Activated T-cell treated with anti-CD3 and anti-CD28 coated beads, Interleukin-2, amount 50 U/mL, for 72 hours (primary cell): ENCODE measurements at regions not wholly inside any gene's neighbourhood (a gene's known extent, or its start where the extent isn't known, plus 50 kb on each side); places are given as distances from the start of the nearest gene placed in this dataset.

Source experiments
- ATAC-seq, 2 donors: fragments of 150-1000 bp; cut with Tn5 transposase; replicated peaks in 1 of 2; 2 replicates each; pipeline ENCODE4 v1.10.0; 2021; ENCODE audit warnings: moderate library complexity in 2 of 2, mild to moderate bottlenecking in 1 of 2
- DNase-seq, 2 donors: peaks; one replicate each; pipeline ENCODE4 v3.0.0; 2021 to 2022; ENCODE audit warnings: mixed read lengths in 1 of 2
- H3K27ac Mint-ChIP-seq: one replicate; pipeline ENCODE4 v1.8.0; 2022; ENCODE audit warnings: mild to moderate bottlenecking, moderate library complexity, mixed read lengths
- H3K27me3 Mint-ChIP-seq: one replicate; pipeline ENCODE4 v1.8.0; 2022; ENCODE audit warnings: low read depth, mixed read lengths
- H3K36me3 Mint-ChIP-seq, 2 donors: one replicate each; pipeline ENCODE4 v1.8.0; 2022; ENCODE audit warnings: mixed read lengths in 2 of 2, mild to moderate bottlenecking in 1 of 2; ENCODE audit not compliant: insufficient read depth in 2 of 2
- H3K4me1 Mint-ChIP-seq: one replicate; pipeline ENCODE4 v1.8.0; 2022; ENCODE audit warnings: low read depth, mixed read lengths
- H3K4me3 Mint-ChIP-seq, 2 donors: one replicate each; pipeline ENCODE4 v1.8.0; 2022; ENCODE audit warnings: mild to moderate bottlenecking in 2 of 2, mixed read lengths in 2 of 2, moderate library complexity in 2 of 2
- H3K9me3 Mint-ChIP-seq, 2 donors: one replicate each; pipeline ENCODE4 v1.8.0; 2022; ENCODE audit warnings: mixed read lengths in 2 of 2

DNA sequence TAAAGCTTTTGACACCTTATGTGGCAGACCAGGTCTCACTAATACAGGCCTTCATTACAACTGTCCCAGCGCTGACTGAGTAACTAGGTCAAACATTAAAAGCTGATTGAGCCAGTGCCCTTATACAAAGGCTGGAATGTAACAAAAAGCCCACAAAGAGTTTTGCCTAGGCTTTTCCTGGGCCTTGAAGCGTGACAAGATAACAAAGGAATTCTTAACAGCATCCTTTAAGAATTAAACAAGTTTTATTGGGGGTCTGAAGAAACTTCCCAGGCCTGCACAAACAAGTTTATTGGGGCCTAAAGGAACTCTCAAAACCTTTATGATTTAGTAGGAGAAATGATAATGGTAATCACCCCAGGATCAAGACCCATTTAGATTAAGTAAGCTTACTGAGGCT, 267.6 kb upstream of the FAM83B start:
- no peak overlapping the region for H3K27ac Mint-ChIP-seq
- no peak for ATAC-seq
- H3K27me3 Mint-ChIP-seq = no peaks in the 10 kb centered on the region
- peaks cover 0 to 7% of the 10 kb centered on the region in 2 donors for H3K9me3 Mint-ChIP-seq
- DNase-seq = no peak
- H3K36me3 Mint-ChIP-seq = no peaks in the 10 kb centered on the region
- H3K4me3 Mint-ChIP-seq = no peak overlapping the region
- H3K4me1 Mint-ChIP-seq = no peaks in the 10 kb centered on the region

GRCh38 chr6:54586251-54586650, 260.3 kb upstream of the FAM83B start:
- no peak overlapping the region for H3K27ac Mint-ChIP-seq
- no peak for ATAC-seq
- peaks cover 4 to 10% of the 10 kb centered on the region in 2 donors for H3K9me3 Mint-ChIP-seq
- no peaks in the 10 kb centered on the region for H3K36me3 Mint-ChIP-seq
- no peak for DNase-seq
- no peaks in the 10 kb centered on the region for H3K4me1 Mint-ChIP-seq
- H3K4me3 Mint-ChIP-seq = no peak overlapping the region
- no peaks in the 10 kb centered on the region for H3K27me3 Mint-ChIP-seq

GRCh38 chr6:54587277-54587676, 259.3 kb upstream of the FAM83B start:
- no peaks in the 10 kb centered on the region for H3K36me3 Mint-ChIP-seq
- no peak for ATAC-seq
- H3K27me3 Mint-ChIP-seq = no peaks in the 10 kb centered on the region
- H3K4me1 Mint-ChIP-seq = no peaks in the 10 kb centered on the region
- no peak overlapping the region for H3K4me3 Mint-ChIP-seq
- peaks cover 5 to 9% of the 10 kb centered on the region in 2 donors for H3K9me3 Mint-ChIP-seq
- no peak for DNase-seq
- no peak overlapping the region for H3K27ac Mint-ChIP-seq

GRCh38 chr6:54588176-54588575, 258.4 kb upstream of the FAM83B start:
- Mint-ChIP-seq H3K27me3 (no peaks in the 10 kb centered on the region), H3K4me1 (no peaks in the 10 kb centered on the region), H3K9me3 (peaks cover 5 to 6% of the 10 kb centered on the region in 2 donors), H3K4me3 (no peak overlapping the region), H3K27ac (no peak overlapping the region), H3K36me3 (no peaks in the 10 kb centered on the region)
- DNase-seq (no peak), ATAC-seq (no peak)

DNA sequence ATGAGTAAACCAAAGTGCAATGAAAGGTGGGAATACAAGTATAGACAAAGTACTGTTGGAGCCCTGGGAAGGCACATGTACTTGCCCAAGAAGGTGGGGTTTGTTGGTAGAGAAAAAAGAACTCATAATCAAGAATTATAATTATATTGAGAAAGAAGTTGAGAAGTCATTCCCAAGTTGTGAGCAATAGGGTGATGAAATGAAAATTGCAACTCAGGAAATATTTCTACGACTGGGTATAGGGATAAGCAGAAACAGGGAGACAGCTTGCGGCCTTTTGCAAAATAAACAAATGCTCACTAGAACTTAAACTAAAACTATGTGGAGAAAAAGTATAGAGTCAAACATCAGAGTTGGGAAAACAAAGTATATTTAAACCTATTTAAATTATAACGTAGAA, 250.7 kb upstream of the FAM83B start:
- DNase-seq = no peak

DNA sequence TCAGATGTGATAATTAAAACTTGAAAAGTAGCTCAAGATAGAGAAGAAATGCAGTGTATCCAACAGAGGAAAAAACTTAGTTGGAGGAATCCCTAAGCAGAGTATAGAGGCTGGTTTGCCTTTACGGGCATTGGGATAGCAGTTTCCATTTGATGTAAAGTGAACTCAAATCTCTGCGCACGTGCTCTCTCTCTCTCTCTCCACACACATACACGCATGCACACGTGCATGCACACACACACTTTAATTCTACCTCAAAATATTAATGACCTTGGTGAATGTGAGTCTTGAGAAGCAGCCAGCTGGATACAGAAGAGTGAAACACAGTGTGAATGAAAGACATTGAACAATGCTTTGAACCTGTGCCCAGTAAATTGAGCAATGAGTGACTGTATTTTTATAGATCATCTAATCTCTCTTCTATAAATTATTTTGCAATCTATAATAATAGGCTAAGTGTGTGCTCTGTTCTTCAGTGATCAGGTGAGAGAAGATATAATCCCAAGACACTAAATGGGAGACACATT, 247.7 kb upstream of the FAM83B start:
- no peak for ATAC-seq
- Mint-ChIP-seq H3K36me3 (no peaks in the 10 kb centered on the region), H3K27ac (no peak overlapping the region), H3K9me3 (peaks cover 0 to 2% of the 10 kb centered on the region in 2 donors), H3K27me3 (no peaks in the 10 kb centered on the region), H3K4me1 (no peaks in the 10 kb centered on the region), H3K4me3 (no peak overlapping the region)
- no peak for DNase-seq

More for the DNA sequence above, 250.7 kb upstream of the FAM83B start:
- Mint-ChIP-seq H3K36me3 (no peaks in the 10 kb centered on the region), H3K27ac (no peak overlapping the region), H3K4me3 (no peak overlapping the region), H3K27me3 (no peaks in the 10 kb centered on the region), H3K4me1 (no peaks in the 10 kb centered on the region), H3K9me3 (peaks cover 2 to 4% of the 10 kb centered on the region in 2 donors)
- ATAC-seq = no peak

DNA sequence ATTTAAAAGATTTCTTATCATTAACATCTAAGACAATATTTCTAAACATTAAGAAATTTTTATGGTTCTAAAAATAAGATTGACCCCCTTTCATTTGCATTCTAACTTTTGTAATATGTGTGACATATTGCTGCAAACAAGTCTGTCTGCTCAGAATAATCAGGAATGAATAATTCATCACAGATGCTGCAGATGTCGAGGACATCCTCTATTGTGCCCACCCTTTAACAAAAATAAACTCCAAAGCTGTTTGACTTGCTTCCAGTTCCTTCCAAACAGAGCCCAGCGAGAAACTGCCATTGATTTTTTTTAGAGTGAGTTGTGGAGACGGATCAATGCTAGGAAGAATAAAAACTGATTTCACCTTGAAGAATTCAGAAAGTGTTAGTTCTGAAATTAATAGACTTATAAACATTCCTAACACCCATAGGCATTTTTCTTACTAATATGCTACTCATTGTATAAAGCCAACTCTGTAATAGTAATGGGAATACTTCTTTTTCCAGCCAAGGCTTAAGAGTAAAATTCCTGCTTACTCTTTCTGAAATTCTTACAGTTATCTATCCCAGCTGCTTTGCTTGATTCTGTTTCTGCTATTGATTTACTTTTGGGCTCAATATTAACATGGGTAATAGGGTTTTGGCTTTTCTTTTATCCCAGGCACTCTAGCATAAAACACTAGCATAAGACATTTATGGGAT, 244.8 kb upstream of the FAM83B start:
- no peak for DNase-seq
- H3K27ac Mint-ChIP-seq = no peak overlapping the region
- no peaks in the 10 kb centered on the region for H3K27me3 Mint-ChIP-seq
- no peaks in the 10 kb centered on the region for H3K4me1 Mint-ChIP-seq
- H3K9me3 Mint-ChIP-seq = peaks cover 3 to 6% of the 10 kb centered on the region in 2 donors
- no peaks in the 10 kb centered on the region for H3K36me3 Mint-ChIP-seq
- no peak for ATAC-seq
- no peak overlapping the region for H3K4me3 Mint-ChIP-seq

- Mint-ChIP-seq H3K4me3 (no peak overlapping the region), H3K9me3 (peaks cover 3 to 4% of the 10 kb centered on the region in 2 donors), H3K27ac (no peak overlapping the region), H3K27me3 (no peaks in the 10 kb centered on the region), H3K36me3 (no peaks in the 10 kb centered on the region), H3K4me1 (no peaks in the 10 kb centered on the region)
- no peak for ATAC-seq
- DNase-seq = no peak
Measured at GRCh38 chr6:54602591-54602990, 244.0 kb upstream of the FAM83B start.

- no peaks in the 10 kb centered on the region for H3K36me3 Mint-ChIP-seq
- peaks cover 6 to 7% of the 10 kb centered on the region in 2 donors for H3K9me3 Mint-ChIP-seq
- no peak for ATAC-seq
- DNase-seq = no peak
- H3K4me1 Mint-ChIP-seq = no peaks in the 10 kb centered on the region
- H3K27ac Mint-ChIP-seq = no peak overlapping the region
- H3K27me3 Mint-ChIP-seq = no peaks in the 10 kb centered on the region
- H3K4me3 Mint-ChIP-seq = no peak overlapping the region
Measured at GRCh38 chr6:54609981-54610380, 236.6 kb upstream of the FAM83B start.

DNA sequence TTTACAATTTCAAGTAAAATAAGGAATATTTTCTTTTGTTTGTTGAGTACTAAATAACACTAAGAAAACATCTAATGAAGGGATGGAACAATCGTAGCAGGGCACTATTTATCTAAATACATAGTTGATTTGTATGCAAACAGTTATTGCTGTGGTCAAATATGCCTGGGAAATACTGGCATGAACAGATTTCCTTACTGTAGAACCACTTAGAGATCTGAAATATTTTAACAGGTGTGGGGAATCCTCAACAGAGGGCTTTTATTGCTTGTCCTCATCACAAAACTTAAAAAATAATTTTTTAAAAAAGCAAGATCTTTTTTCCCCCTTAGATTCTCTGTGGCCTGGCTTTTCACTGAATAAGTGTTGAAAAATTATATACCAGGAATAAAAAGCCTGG, 233.0 kb upstream of the FAM83B start:
- Mint-ChIP-seq H3K9me3 (peaks cover 8% of the 10 kb centered on the region in 2 donors), H3K27ac (no peak overlapping the region), H3K4me3 (no peak overlapping the region), H3K36me3 (peaks cover 0 to 2% of the 10 kb centered on the region in 2 donors), H3K4me1 (no peaks in the 10 kb centered on the region), H3K27me3 (no peaks in the 10 kb centered on the region)
- ATAC-seq (no peak), DNase-seq (no peak)

GRCh38 chr6:54614499-54615195, 231.9 kb upstream of the FAM83B start:
- no peaks in the 10 kb centered on the region for H3K4me1 Mint-ChIP-seq
- no peaks in the 10 kb centered on the region for H3K27me3 Mint-ChIP-seq
- DNase-seq (no peak), ATAC-seq (no peak)
- no peak overlapping the region for H3K4me3 Mint-ChIP-seq
- no peak overlapping the region for H3K27ac Mint-ChIP-seq
- H3K36me3 Mint-ChIP-seq = peaks cover 0 to 2% of the 10 kb centered on the region in 2 donors
- H3K9me3 Mint-ChIP-seq = peaks cover 4 to 5% of the 10 kb centered on the region in 2 donors

- no peaks in the 10 kb centered on the region for H3K27me3 Mint-ChIP-seq
- no peak for ATAC-seq
Measured at GRCh38 chr6:54617730-54618129, 228.8 kb upstream of the FAM83B start.

DNA sequence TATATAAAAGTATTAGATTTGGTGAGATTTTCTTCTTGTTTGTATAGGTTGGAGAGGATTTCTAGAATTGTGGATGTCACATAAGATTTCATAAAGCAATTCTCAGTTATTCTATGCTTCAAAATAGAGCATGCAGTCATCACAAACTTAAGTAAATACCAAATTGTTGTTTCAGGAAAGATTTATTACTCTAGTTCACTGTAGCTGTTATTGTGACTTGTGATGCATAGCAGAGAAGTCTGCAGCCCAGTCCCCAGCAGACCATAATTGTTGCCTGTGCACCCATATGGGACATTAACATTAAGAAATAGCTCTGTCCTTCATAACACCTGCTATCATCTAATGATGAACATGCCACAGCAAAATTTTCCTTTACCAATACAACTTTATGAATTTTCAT, 228.0 kb upstream of the FAM83B start:
- Mint-ChIP-seq H3K9me3 (peaks cover 6 to 8% of the 10 kb centered on the region in 2 donors), H3K36me3 (peaks cover 0 to 2% of the 10 kb centered on the region in 2 donors), H3K27ac (no peak overlapping the region), H3K27me3 (no peaks in the 10 kb centered on the region), H3K4me3 (no peak overlapping the region), H3K4me1 (no peaks in the 10 kb centered on the region)
- ATAC-seq (no peak), DNase-seq (no peak)

More at GRCh38 chr6:54617730-54618129, 228.8 kb upstream of the FAM83B start:
- no peak overlapping the region for H3K27ac Mint-ChIP-seq
- peaks cover 0 to 2% of the 10 kb centered on the region in 2 donors for H3K36me3 Mint-ChIP-seq
- no peak for DNase-seq
- peaks cover 4 to 7% of the 10 kb centered on the region in 2 donors for H3K9me3 Mint-ChIP-seq
- no peaks in the 10 kb centered on the region for H3K4me1 Mint-ChIP-seq
- no peak overlapping the region for H3K4me3 Mint-ChIP-seq
